ENCODE measurements at regions not wholly inside any gene's neighbourhood (a gene's known extent, or its start where the extent isn't known, plus 50 kb on each side); places are given as distances from the start of the nearest gene placed in this dataset.
"Not testable (repeated sequence)": the region's sequence is repeated elsewhere in the genome, so short reads cannot be mapped to it uniquely, and the experiment has no call there.

GRCh38 chr12:25801734-25802133 is 156.7 kb upstream of the RASSF8 start:
- H3K36me3 ChIP-seq, result no peaks in the 10 kb centered on the region
- H3K27ac ChIP-seq, result no peak overlapping the region
- DNase-seq, result no peak
- no peak overlapping the region for H3K4me3 ChIP-seq
- 80 to 88% (median 84%) methylated on average over 1 of the region's 1 CpG for WGBS, 3 donors
- intact Hi-C loops (cut with DNase I), result no loop called here
- no peaks in the 10 kb centered on the region for H3K27me3 ChIP-seq
- H3K9me3 ChIP-seq, result no peaks in the 10 kb centered on the region
- H3K4me1 ChIP-seq (ENCODE audit: insufficient read depth), result no peaks in the 10 kb centered on the region
- no peak for TF ChIP-seq EP300 (IDR thresholded peaks at IDR 0.05)

GRCh38 chr12:25802143-25802542 is 156.3 kb upstream of the RASSF8 start:
- DNase-seq, result no peak
- H3K4me3 ChIP-seq, result no peak overlapping the region
- TF ChIP-seq CTCF (IDR thresholded peaks at IDR 0.05), result no peak
- TF ChIP-seq EP300 (IDR thresholded peaks at IDR 0.05), result no peak
- no peak for TF ChIP-seq POLR2A (IDR thresholded peaks at IDR 0.05)
- intact Hi-C loops (cut with DNase I), result no loop called here
- H3K27ac ChIP-seq, result no peak overlapping the region
- no peaks in the 10 kb centered on the region for H3K36me3 ChIP-seq
- H3K4me1 ChIP-seq (ENCODE audit: insufficient read depth), result no peaks in the 10 kb centered on the region
- no peaks in the 10 kb centered on the region for H3K9me3 ChIP-seq
- H3K27me3 ChIP-seq, result no peaks in the 10 kb centered on the region

DNA sequence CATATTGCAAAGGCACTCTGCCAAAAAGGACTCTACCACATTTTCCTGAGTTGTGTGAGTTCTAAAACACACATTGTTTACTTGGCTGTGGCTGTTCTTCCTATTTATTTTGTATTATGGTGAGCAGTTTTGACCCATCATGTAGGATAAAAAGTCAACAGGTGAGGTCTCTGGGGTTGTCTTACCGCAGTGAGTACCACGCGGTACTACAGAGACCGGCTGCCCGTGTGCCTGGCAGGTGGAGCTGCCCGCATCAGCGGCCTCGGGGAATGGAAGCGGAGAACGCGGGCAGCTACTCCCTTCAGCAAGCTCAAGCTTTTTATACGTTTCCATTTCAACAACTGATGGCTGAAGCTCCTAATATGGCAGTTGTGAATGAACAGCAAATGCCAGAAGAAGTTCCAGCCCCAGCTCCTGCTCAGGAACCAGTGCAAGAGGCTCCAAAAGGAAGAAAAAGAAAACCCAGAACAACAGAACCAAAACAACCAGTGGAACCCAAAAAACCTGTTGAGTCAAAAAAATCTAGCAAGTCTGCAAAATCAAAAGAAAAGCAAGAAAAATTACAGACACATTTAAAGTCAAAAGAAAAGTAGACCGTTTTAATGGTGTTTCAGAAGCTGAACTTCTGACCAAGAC is 155.3 kb upstream of the RASSF8 start:
- H3K27me3 ChIP-seq; H3K36me3 ChIP-seq; H3K9me3 ChIP-seq; H3K4me1 ChIP-seq (ENCODE audit: insufficient read depth); H3K27ac ChIP-seq; DNase-seq; H3K4me3 ChIP-seq; intact Hi-C loops (cut with DNase I): not testable (repeated sequence)
- whole genome bisulfite sequencing, 3 donors, result 92 to 95% (median 94%) methylated on average over 13 of the region's 13 CpGs

- H3K9me3 ChIP-seq; H3K4me3 ChIP-seq; H3K27me3 ChIP-seq; DNase-seq; intact Hi-C loops (cut with DNase I); H3K27ac ChIP-seq; H3K4me1 ChIP-seq (ENCODE audit: insufficient read depth); H3K36me3 ChIP-seq: not testable (repeated sequence)
- 57 to 67% (median 65%) methylated on average over 4 of the region's 4 CpGs for WGBS, 3 donors
Observed at GRCh38 chr12:25804286-25804685, 154.2 kb upstream of the RASSF8 start.

DNA sequence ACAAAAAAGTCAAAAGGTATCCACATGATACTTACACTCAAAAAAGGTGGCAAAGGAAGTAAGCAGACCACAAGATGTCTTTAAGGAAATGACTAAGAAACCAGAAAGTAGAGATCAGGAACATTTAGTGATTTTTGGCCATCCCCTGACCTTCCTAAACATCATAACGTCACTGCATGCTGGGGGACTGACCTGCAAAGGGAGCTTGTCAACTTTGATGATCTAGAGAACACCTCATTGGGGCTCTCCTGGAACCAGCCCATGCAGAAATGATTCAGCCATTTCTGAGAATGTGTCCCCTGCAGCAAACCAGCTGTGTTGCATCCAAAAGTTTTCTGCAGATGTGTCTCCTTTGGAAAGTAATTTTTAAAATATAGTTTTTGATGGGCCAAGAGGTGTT is 152.2 kb upstream of the RASSF8 start:
- Histone ChIP-seq H3K36me3 (no peaks in the 10 kb centered on the region), H3K27ac (no peak overlapping the region), H3K9me3 (no peaks in the 10 kb centered on the region), H3K27me3 (no peaks in the 10 kb centered on the region), H3K4me1 (ENCODE audit: insufficient read depth) (no peaks in the 10 kb centered on the region), H3K4me3 (no peak overlapping the region)
- intact Hi-C loops (cut with DNase I), result no loop called here
- TF ChIP-seq POLR2A (IDR thresholded peaks at IDR 0.05) (no peak), EP300 (IDR thresholded peaks at IDR 0.05) (no peak), CTCF (IDR thresholded peaks at IDR 0.05) (no peak)
- no peak for DNase-seq
- WGBS, 3 donors, result 43 to 54% (median 54%) methylated on average over 1 of the region's 1 CpG

DNA sequence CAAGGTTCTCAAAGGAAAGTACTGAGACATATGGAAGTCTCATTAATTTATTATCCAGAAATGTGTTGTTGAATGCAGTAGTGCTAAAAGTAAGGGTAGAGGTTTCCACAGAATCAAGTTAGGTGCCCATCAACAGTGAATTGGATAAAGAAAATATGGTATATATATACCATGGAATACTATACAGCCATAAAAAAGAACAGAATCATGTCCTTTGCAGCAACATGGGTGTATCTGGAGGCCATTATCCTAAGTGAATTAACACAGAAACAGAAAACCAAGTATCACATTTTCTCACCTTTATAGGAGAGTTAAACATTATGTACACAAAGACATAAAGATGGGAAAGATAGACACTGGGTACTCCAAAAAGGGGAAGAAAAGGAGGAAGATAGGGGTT is 149.9 kb upstream of the RASSF8 start:
- no peaks in the 10 kb centered on the region for H3K27me3 ChIP-seq
- no peaks in the 10 kb centered on the region for H3K36me3 ChIP-seq
- H3K4me1 ChIP-seq (ENCODE audit: insufficient read depth), result no peaks in the 10 kb centered on the region
- no peak overlapping the region for H3K27ac ChIP-seq
- TF ChIP-seq POLR2A (IDR thresholded peaks at IDR 0.05) (no peak), EP300 (IDR thresholded peaks at IDR 0.05) (no peak)
- no peak for DNase-seq
- no peaks in the 10 kb centered on the region for H3K9me3 ChIP-seq
- no peak overlapping the region for H3K4me3 ChIP-seq
- intact Hi-C loops (cut with DNase I), result no loop called here

DNA sequence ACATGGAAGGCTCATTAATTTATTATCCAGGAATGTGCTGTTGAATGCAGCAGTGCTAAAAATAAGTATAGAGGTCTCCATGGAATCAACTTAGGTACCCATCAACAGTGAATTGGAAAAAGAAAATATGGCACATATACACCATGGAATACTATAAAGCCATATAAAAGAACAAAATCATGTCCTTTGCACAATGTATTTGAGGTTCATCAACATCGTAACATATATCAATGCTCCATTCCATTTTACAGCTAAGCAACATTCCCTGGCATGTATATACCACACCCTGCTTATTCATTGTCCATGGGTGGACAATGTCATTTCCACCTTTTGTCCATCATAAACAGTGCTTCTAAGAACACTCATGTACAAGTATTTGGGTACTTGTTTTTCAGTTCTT is 147.8 kb upstream of the RASSF8 start:
- no peak for DNase-seq
- 95 to 98% (median 95%) methylated on average over 1 of the region's 1 CpG for WGBS, 3 donors
- intact Hi-C loops (cut with DNase I), result no loop called here

More for the DNA sequence above, 147.8 kb upstream of the RASSF8 start:
- H3K9me3 ChIP-seq, result no peaks in the 10 kb centered on the region
- no peaks in the 10 kb centered on the region for H3K4me1 ChIP-seq (ENCODE audit: insufficient read depth)
- no peaks in the 10 kb centered on the region for H3K27me3 ChIP-seq
- no peak for TF ChIP-seq EP300 (IDR thresholded peaks at IDR 0.05)
- TF ChIP-seq CTCF (IDR thresholded peaks at IDR 0.05), result no peak
- no peaks in the 10 kb centered on the region for H3K36me3 ChIP-seq
- no peak overlapping the region for H3K27ac ChIP-seq
- H3K4me3 ChIP-seq, result no peak overlapping the region
